Glutamatergic neuron (in vitro differentiated cells): ENCODE measurements at regions not wholly inside any gene's neighbourhood (a gene's known extent, or its start where the extent isn't known, plus 50 kb on each side); places are given as distances from the start of the nearest gene placed in this dataset.

Experiments used
- DNase-seq: peaks from one replicate; pipeline ENCODE4 v3.0.0; 2022
- H3K27ac Mint-ChIP-seq: one replicate; pipeline ENCODE4 v1.8.0; 2020; ENCODE audit warnings: mild to moderate bottlenecking, mixed read lengths, inconsistent platforms; ENCODE audit not compliant: unreplicated experiment
- H3K27me3 Mint-ChIP-seq: one replicate; pipeline ENCODE4 v1.8.0; 2020; ENCODE audit warnings: mild to moderate bottlenecking, moderate library complexity, mixed read lengths, inconsistent platforms; ENCODE audit not compliant: unreplicated experiment
- H3K36me3 Mint-ChIP-seq: one replicate; pipeline ENCODE4 v1.8.0; 2020; ENCODE audit warnings: mild to moderate bottlenecking, mixed read lengths, inconsistent platforms; ENCODE audit not compliant: unreplicated experiment
- H3K4me1 Mint-ChIP-seq: one replicate; pipeline ENCODE4 v1.8.0; 2020; ENCODE audit warnings: mild to moderate bottlenecking, low read depth, mixed read lengths, inconsistent platforms; ENCODE audit not compliant: unreplicated experiment
- H3K4me3 Mint-ChIP-seq: one replicate; pipeline ENCODE4 v1.8.0; 2020; ENCODE audit warnings: mild to moderate bottlenecking, mixed read lengths, inconsistent platforms; ENCODE audit not compliant: unreplicated experiment
- H3K9me3 Mint-ChIP-seq: one replicate; pipeline ENCODE4 v1.8.0; 2020; ENCODE audit warnings: mild to moderate bottlenecking, moderate library complexity, mixed read lengths, inconsistent platforms; ENCODE audit not compliant: unreplicated experiment
- CTCF ChIP-seq: fragments of 200-600 bp; sonication (generic); IDR thresholded peaks from one replicate; pipeline ENCODE4 v1.5.0; 2021; ENCODE audit not compliant: partially characterized antibody, unreplicated experiment

- H3K4me1 Mint-ChIP-seq, result peaks cover 3% of the 10 kb centered on the region
- no peaks in the 10 kb centered on the region for H3K27me3 Mint-ChIP-seq
- H3K9me3 Mint-ChIP-seq, result no peaks in the 10 kb centered on the region
- TF ChIP-seq CTCF, result no peak
- no peak for DNase-seq
- no peak overlapping the region for H3K27ac Mint-ChIP-seq
- no peak overlapping the region for H3K4me3 Mint-ChIP-seq
- H3K36me3 Mint-ChIP-seq, result no peaks in the 10 kb centered on the region
Measured at GRCh38 chr5:148730270-148730669, 75.9 kb upstream of the HTR4 start.

- Mint-ChIP-seq H3K4me1 (peaks cover 3% of the 10 kb centered on the region), H3K27me3 (no peaks in the 10 kb centered on the region), H3K4me3 (no peak overlapping the region), H3K36me3 (no peaks in the 10 kb centered on the region), H3K9me3 (no peaks in the 10 kb centered on the region), H3K27ac (no peak overlapping the region)
- peak; percentile 95 for TF ChIP-seq CTCF
- peak; percentile 58 for DNase-seq
Measured at GRCh38 chr5:148730942-148731898, 76.9 kb upstream of the HTR4 start.

- no peak overlapping the region for H3K4me3 Mint-ChIP-seq
- no peak for TF ChIP-seq CTCF
- H3K4me1 Mint-ChIP-seq, result peaks cover 3% of the 10 kb centered on the region
- no peaks in the 10 kb centered on the region for H3K36me3 Mint-ChIP-seq
- H3K27me3 Mint-ChIP-seq, result no peaks in the 10 kb centered on the region
- H3K9me3 Mint-ChIP-seq, result no peaks in the 10 kb centered on the region
- H3K27ac Mint-ChIP-seq, result no peak overlapping the region
- DNase-seq, result no peak
Measured at GRCh38 chr5:148732692-148733091, 78.4 kb upstream of the HTR4 start.

GRCh38 chr5:148733601-148734438, 79.5 kb upstream of the HTR4 start:
- H3K9me3 Mint-ChIP-seq, result no peaks in the 10 kb centered on the region
- peak; percentile 71 for TF ChIP-seq CTCF
- peaks cover 3% of the 10 kb centered on the region for H3K4me1 Mint-ChIP-seq
- H3K4me3 Mint-ChIP-seq, result no peak overlapping the region
- DNase-seq, result peak; percentile 72
- H3K36me3 Mint-ChIP-seq, result no peaks in the 10 kb centered on the region
- H3K27ac Mint-ChIP-seq, result no peak overlapping the region
- H3K27me3 Mint-ChIP-seq, result no peaks in the 10 kb centered on the region

GRCh38 chr5:148734518-148734917, 80.2 kb upstream of the HTR4 start:
- no peak for DNase-seq
- no peaks in the 10 kb centered on the region for H3K36me3 Mint-ChIP-seq
- no peak for TF ChIP-seq CTCF
- no peak overlapping the region for H3K27ac Mint-ChIP-seq
- H3K9me3 Mint-ChIP-seq, result no peaks in the 10 kb centered on the region
- H3K4me3 Mint-ChIP-seq, result no peak overlapping the region
- H3K4me1 Mint-ChIP-seq, result peaks cover 2% of the 10 kb centered on the region
- no peaks in the 10 kb centered on the region for H3K27me3 Mint-ChIP-seq
